Mesenchymal stem cell (in vitro differentiated cells and primary cell): ENCODE measurements at regions not wholly inside any gene's neighbourhood (a gene's known extent, or its start where the extent isn't known, plus 50 kb on each side); places are given as distances from the start of the nearest gene placed in this dataset.

Experiments
- DNase-seq: peaks from one replicate; pipeline ENCODE4 v3.0.0-alpha.2; 2013
- H2AFZ ChIP-seq: one replicate; pipeline ENCODE4 v1.6.1; 2013; ENCODE audit warnings: low read depth, mild to moderate bottlenecking, control low read depth, inconsistent platforms, low read length, moderate library complexity
- H2AK5ac ChIP-seq: 2 replicates; pipeline ENCODE4 v1.6.1; 2013; ENCODE audit warnings: low read length, moderate library complexity, mild to moderate bottlenecking, inconsistent platforms; ENCODE audit not compliant: severe bottlenecking
- H2BK120ac ChIP-seq: one replicate; pipeline ENCODE4 v1.6.1; 2013; ENCODE audit warnings: low read depth, mild to moderate bottlenecking, inconsistent platforms, low read length, moderate library complexity
- H2BK12ac ChIP-seq, 2 experiments: one replicate each; pipeline ENCODE4 v1.6.1; 2013; ENCODE audit warnings: inconsistent platforms in 2 of 2, low read length in 2 of 2, mild to moderate bottlenecking in 2 of 2, moderate library complexity in 2 of 2, control low read depth in 1 of 2
- H2BK15ac ChIP-seq: one replicate; pipeline ENCODE4 v1.6.1; 2013; ENCODE audit warnings: mild to moderate bottlenecking, low read depth, inconsistent platforms; ENCODE audit not compliant: poor library complexity, severe bottlenecking
- H2BK5ac ChIP-seq: 2 replicates; pipeline ENCODE4 v1.6.1; 2013; ENCODE audit warnings: low read depth, mild to moderate bottlenecking, low read length, control low read depth, inconsistent platforms; ENCODE audit not compliant: poor library complexity, severe bottlenecking
- H3K14ac ChIP-seq, 2 experiments: one replicate each; pipeline ENCODE4 v1.6.1; 2013; ENCODE audit warnings: inconsistent platforms in 2 of 2, low read length in 2 of 2, control low read depth in 1 of 2, mild to moderate bottlenecking in 1 of 2, moderate library complexity in 1 of 2
- H3K18ac ChIP-seq, 2 experiments: one replicate each; pipeline ENCODE4 v1.6.1; 2013; ENCODE audit warnings: inconsistent platforms in 2 of 2, low read length in 2 of 2, control low read depth in 1 of 2, low read depth in 1 of 2, mild to moderate bottlenecking in 1 of 2
- H3K23ac ChIP-seq, 2 experiments: one replicate each; pipeline ENCODE4 v1.6.1; 2013; ENCODE audit warnings: inconsistent platforms in 2 of 2, low read length in 2 of 2, mild to moderate bottlenecking in 2 of 2, moderate library complexity in 2 of 2, control low read depth in 1 of 2
- H3K27ac ChIP-seq: 2 replicates; pipeline ENCODE4 v1.5.1; 2013; ENCODE audit warnings: mild to moderate bottlenecking, moderate library complexity, low read length, control low read depth, inconsistent platforms; ENCODE audit not compliant: poor library complexity, severe bottlenecking
- H3K27me3 ChIP-seq, 2 experiments: 2 replicates each; pipeline versions ENCODE4 v1.6.1 to v1.7.0; 2013; ENCODE audit warnings: low read length in 2 of 2, mild to moderate bottlenecking in 2 of 2, moderate library complexity in 2 of 2, control low read depth in 1 of 2, inconsistent platforms in 1 of 2; ENCODE audit not compliant: control insufficient read depth in 1 of 2, insufficient read depth in 1 of 2
- H3K36me3 ChIP-seq, 2 experiments: 2 replicates each; pipeline versions ENCODE4 v1.6.1 to v1.7.0; 2013; ENCODE audit warnings: low read length in 2 of 2, control low read depth in 1 of 2, inconsistent platforms in 1 of 2, low read depth in 1 of 2, mild to moderate bottlenecking in 1 of 2; ENCODE audit not compliant: insufficient read depth in 2 of 2, control insufficient read depth in 1 of 2
- H3K4ac ChIP-seq, 2 experiments: one replicate each; pipeline ENCODE4 v1.6.1; 2013; ENCODE audit warnings: inconsistent platforms in 2 of 2, low read length in 2 of 2, mild to moderate bottlenecking in 2 of 2, moderate library complexity in 2 of 2, control low read depth in 1 of 2, low read depth in 1 of 2
- H3K4me1 ChIP-seq: 2 replicates; pipeline ENCODE4 v1.6.1; 2013; ENCODE audit warnings: low read depth, low read length, control low read depth; ENCODE audit not compliant: control insufficient read depth, insufficient read depth
- H3K4me2 ChIP-seq: 2 replicates; pipeline ENCODE4 v1.6.1; 2013; ENCODE audit warnings: low read length, mild to moderate bottlenecking, inconsistent platforms; ENCODE audit not compliant: poor library complexity, severe bottlenecking
- H3K4me3 ChIP-seq, 2 experiments: 2 replicates each; pipeline versions ENCODE4 v1.5.1 to v1.7.0; 2013; ENCODE audit warnings: low read length in 2 of 2, mild to moderate bottlenecking in 2 of 2, control low read depth in 1 of 2, low read depth in 1 of 2; ENCODE audit not compliant: insufficient read depth in 1 of 2
- H3K79me1 ChIP-seq: replicated peaks from 2 replicates; pipeline ENCODE4 v1.6.1; 2013; ENCODE audit warnings: mild to moderate bottlenecking, control low read depth, low read length, inconsistent platforms; ENCODE audit not compliant: poor library complexity, severe bottlenecking
- H3K9ac ChIP-seq: 2 replicates; pipeline ENCODE4 v1.7.0; 2013; ENCODE audit warnings: mild to moderate bottlenecking, low read length, moderate library complexity
- H3K9me3 ChIP-seq: 2 replicates; pipeline ENCODE4 v1.7.0; 2013; ENCODE audit warnings: mild to moderate bottlenecking, low read length; ENCODE audit not compliant: control insufficient read depth
- H4K8ac ChIP-seq: one replicate; pipeline ENCODE4 v1.6.1; 2013; ENCODE audit warnings: inconsistent platforms, mild to moderate bottlenecking, low read length, moderate library complexity
- H4K91ac ChIP-seq: one replicate; pipeline ENCODE4 v1.6.1; 2013; ENCODE audit warnings: mild to moderate bottlenecking, low read length, inconsistent platforms
- WGBS: methylation state at CpG from one replicate; pipeline ENCODE4 v1.1.7; 2013; ENCODE audit warnings: mixed read lengths; 5-methylcytosine and 5-hydroxymethylcytosine counted together

GRCh38 chr4:165715989-165716388 lies 157.0 kb upstream of the TLL1 start:
- Histone ChIP-seq H3K9ac (no peak overlapping the region), H4K8ac (no peak overlapping the region), H2BK15ac (no peak overlapping the region), H3K27ac (no peak overlapping the region), H3K79me1 (no peaks in the 10 kb centered on the region), H2BK12ac (no peak overlapping the region), H3K4me3 (no peak overlapping the region), H3K18ac (no peak overlapping the region), H3K27me3 (no peaks in the 10 kb centered on the region), H3K4ac (no peak overlapping the region), H2BK120ac (no peak overlapping the region), H3K9me3 (no peaks in the 10 kb centered on the region), H2AFZ (no peak overlapping the region), H2AK5ac (no peak overlapping the region), H3K23ac (no peak overlapping the region), H3K4me2 (no peak overlapping the region), H3K14ac (no peak overlapping the region), H4K91ac (no peak overlapping the region), H2BK5ac (no peak overlapping the region), H3K36me3 (no peaks in the 10 kb centered on the region), H3K4me1 (no peaks in the 10 kb centered on the region)
- WGBS, result no CpG with 5 or more reads among the region's 1 CpG
- no peak for DNase-seq

- Histone ChIP-seq H2AFZ (no peak overlapping the region), H3K4ac (no peak overlapping the region), H2BK12ac (no peak overlapping the region), H3K79me1 (no peaks in the 10 kb centered on the region), H4K8ac (no peak overlapping the region), H3K18ac (no peak overlapping the region), H3K9ac (no peak overlapping the region), H2BK5ac (no peak overlapping the region), H3K4me2 (no peak overlapping the region), H3K9me3 (no peaks in the 10 kb centered on the region), H3K27me3 (no peaks in the 10 kb centered on the region), H2AK5ac (no peak overlapping the region), H3K27ac (no peak overlapping the region), H3K36me3 (no peaks in the 10 kb centered on the region), H3K4me3 (no peak overlapping the region), H3K14ac (no peak overlapping the region), H2BK120ac (no peak overlapping the region), H3K23ac (no peak overlapping the region), H3K4me1 (no peaks in the 10 kb centered on the region), H4K91ac (no peak overlapping the region), H2BK15ac (no peak overlapping the region)
- DNase-seq, result no peak
Observed at GRCh38 chr4:165716472-165716871, 156.6 kb upstream of the TLL1 start.

GRCh38 chr4:165718660-165719059 lies 154.4 kb upstream of the TLL1 start:
- no peaks in the 10 kb centered on the region for H3K4me1 ChIP-seq
- H3K27ac ChIP-seq, result no peak overlapping the region
- no peak overlapping the region for H3K18ac ChIP-seq
- no peaks in the 10 kb centered on the region for H3K9me3 ChIP-seq
- H3K27me3 ChIP-seq, result no peaks in the 10 kb centered on the region
- no peak overlapping the region for H2BK12ac ChIP-seq
- no peaks in the 10 kb centered on the region for H3K79me1 ChIP-seq
- no peak overlapping the region for H3K4me3 ChIP-seq
- H2BK120ac ChIP-seq, result no peak overlapping the region
- no peak overlapping the region for H3K9ac ChIP-seq
- H3K4ac ChIP-seq, result no peak overlapping the region
- 84% methylated on average over 7 of the region's 8 CpGs for WGBS
- no peak overlapping the region for H2AFZ ChIP-seq
- H2BK15ac ChIP-seq, result no peak overlapping the region
- no peak for DNase-seq
- no peak overlapping the region for H2AK5ac ChIP-seq
- no peak overlapping the region for H4K91ac ChIP-seq
- no peak overlapping the region for H3K14ac ChIP-seq
- H4K8ac ChIP-seq, result no peak overlapping the region
- no peaks in the 10 kb centered on the region for H3K36me3 ChIP-seq
- no peak overlapping the region for H3K4me2 ChIP-seq
- H3K23ac ChIP-seq, result no peak overlapping the region
- H2BK5ac ChIP-seq, result no peak overlapping the region

GRCh38 chr4:165720411-165721082 lies 152.5 kb upstream of the TLL1 start:
- WGBS, result 80% methylated on average over 2 of the region's 2 CpGs
- Histone ChIP-seq H3K4me2 (no peak overlapping the region), H2BK15ac (no peak overlapping the region)

More at GRCh38 chr4:165720411-165721082, 152.5 kb upstream of the TLL1 start:
- no peaks in the 10 kb centered on the region for H3K4me1 ChIP-seq
- H3K18ac ChIP-seq, result no peak overlapping the region
- no peak overlapping the region for H3K23ac ChIP-seq
- H3K14ac ChIP-seq, result no peak overlapping the region
- no peak overlapping the region for H3K9ac ChIP-seq
- no peak overlapping the region for H2BK5ac ChIP-seq
- H2BK120ac ChIP-seq, result no peak overlapping the region
- H4K91ac ChIP-seq, result no peak overlapping the region
- no peaks in the 10 kb centered on the region for H3K79me1 ChIP-seq
- no peaks in the 10 kb centered on the region for H3K27me3 ChIP-seq
- H2AFZ ChIP-seq, result no peak overlapping the region
- no peak overlapping the region for H3K27ac ChIP-seq
- H3K4ac ChIP-seq, result no peak overlapping the region
- no peak for DNase-seq
- no peak overlapping the region for H3K4me3 ChIP-seq
- no peak overlapping the region for H4K8ac ChIP-seq
- H2BK12ac ChIP-seq, result no peak overlapping the region
- no peaks in the 10 kb centered on the region for H3K9me3 ChIP-seq
- no peak overlapping the region for H2AK5ac ChIP-seq
- H3K36me3 ChIP-seq, result no peaks in the 10 kb centered on the region
